K562 (cell line): ENCODE measurements at regions not wholly inside any gene's neighbourhood (a gene's known extent, or its start where the extent isn't known, plus 50 kb on each side); places are given as distances from the start of the nearest gene placed in this dataset.
"Not testable (repeated sequence)": the region's sequence is repeated elsewhere in the genome, so short reads cannot be mapped to it uniquely, and the experiment has no call there.

Source experiments
- CEBPZ ChIP-seq: fragments of 150-350 bp; IDR thresholded peaks from 2 replicates; pipeline ENCODE4 v1.6.1; 2014; ENCODE audit warnings: low read depth, mild to moderate bottlenecking, low read length, borderline replicate concordance
- HNRNPL ChIP-seq: fragments of 200-400 bp; formaldehyde crosslinking; IDR thresholded peaks from 2 replicates; pipeline ENCODE4 v1.6.1; 2017; ENCODE audit warnings: low read depth, mild to moderate bottlenecking, low read length

- not testable (repeated sequence) for TF ChIP-seq HNRNPL, CEBPZ
Observed at GRCh38 chr2:175326164-175326563, 144.7 kb upstream of the ATP5MC3 start.
